OCI-LY7 (cell line): ENCODE measurements at regions not wholly inside any gene's neighbourhood (a gene's known extent, or its start where the extent isn't known, plus 50 kb on each side); places are given as distances from the start of the nearest gene placed in this dataset.

Experiments used
- EZH2phosphoT487 ChIP-seq: fragments of 200-600 bp; sonication (generic); IDR thresholded peaks from 2 replicates; pipeline ENCODE4 v1.6.1; 2018; ENCODE audit warnings: low read depth, borderline replicate concordance, mild to moderate bottlenecking, mixed run types, antibody characterized with exemption, low read length, moderate library complexity, mixed read lengths
- TF ChIP-seq, protein P1 (sequence below): fragments of 200-600 bp; sonication (generic); conservative IDR thresholded peaks from 2 replicates; pipeline ENCODE4 v1.5.1; 2014; ENCODE audit warnings: mild to moderate bottlenecking, antibody characterized with exemption, low read length, moderate library complexity, mixed read lengths

DNA sequence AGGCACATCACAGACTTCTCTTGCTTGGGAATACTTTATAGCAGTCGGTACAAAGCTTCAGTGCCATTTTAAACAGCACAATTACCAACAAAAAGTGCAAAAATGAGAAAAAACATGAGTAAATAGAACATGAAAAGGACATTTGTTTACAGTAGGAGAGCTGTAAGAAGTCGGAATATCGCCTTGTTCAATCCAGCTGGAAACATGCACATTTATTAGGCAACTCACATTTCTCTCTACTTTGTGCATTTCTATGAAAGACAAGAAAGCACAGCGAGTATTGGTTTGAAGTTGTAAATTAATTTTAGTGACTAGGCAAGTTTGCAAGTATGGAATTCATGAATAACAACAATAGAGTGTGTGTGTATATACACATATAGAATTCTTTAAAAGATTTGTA is 484.7 kb downstream of the DACH1 start:
- TF ChIP-seq, protein P1, sequence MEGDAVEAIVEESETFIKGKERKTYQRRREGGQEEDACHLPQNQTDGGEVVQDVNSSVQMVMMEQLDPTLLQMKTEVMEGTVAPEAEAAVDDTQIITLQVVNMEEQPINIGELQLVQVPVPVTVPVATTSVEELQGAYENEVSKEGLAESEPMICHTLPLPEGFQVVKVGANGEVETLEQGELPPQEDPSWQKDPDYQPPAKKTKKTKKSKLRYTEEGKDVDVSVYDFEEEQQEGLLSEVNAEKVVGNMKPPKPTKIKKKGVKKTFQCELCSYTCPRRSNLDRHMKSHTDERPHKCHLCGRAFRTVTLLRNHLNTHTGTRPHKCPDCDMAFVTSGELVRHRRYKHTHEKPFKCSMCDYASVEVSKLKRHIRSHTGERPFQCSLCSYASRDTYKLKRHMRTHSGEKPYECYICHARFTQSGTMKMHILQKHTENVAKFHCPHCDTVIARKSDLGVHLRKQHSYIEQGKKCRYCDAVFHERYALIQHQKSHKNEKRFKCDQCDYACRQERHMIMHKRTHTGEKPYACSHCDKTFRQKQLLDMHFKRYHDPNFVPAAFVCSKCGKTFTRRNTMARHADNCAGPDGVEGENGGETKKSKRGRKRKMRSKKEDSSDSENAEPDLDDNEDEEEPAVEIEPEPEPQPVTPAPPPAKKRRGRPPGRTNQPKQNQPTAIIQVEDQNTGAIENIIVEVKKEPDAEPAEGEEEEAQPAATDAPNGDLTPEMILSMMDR: no peak
- no peak for TF ChIP-seq EZH2phosphoT487
